ENCODE measurements at regions not wholly inside any gene's neighbourhood (a gene's known extent, or its start where the extent isn't known, plus 50 kb on each side); places are given as distances from the start of the nearest gene placed in this dataset.

GRCh38 chr10:10881117-10881813 is 136.4 kb upstream of the CELF2 start:
- TF ChIP-seq POLR2A (IDR thresholded peaks at IDR 0.05), result no peak
- TF ChIP-seq, protein P1, sequence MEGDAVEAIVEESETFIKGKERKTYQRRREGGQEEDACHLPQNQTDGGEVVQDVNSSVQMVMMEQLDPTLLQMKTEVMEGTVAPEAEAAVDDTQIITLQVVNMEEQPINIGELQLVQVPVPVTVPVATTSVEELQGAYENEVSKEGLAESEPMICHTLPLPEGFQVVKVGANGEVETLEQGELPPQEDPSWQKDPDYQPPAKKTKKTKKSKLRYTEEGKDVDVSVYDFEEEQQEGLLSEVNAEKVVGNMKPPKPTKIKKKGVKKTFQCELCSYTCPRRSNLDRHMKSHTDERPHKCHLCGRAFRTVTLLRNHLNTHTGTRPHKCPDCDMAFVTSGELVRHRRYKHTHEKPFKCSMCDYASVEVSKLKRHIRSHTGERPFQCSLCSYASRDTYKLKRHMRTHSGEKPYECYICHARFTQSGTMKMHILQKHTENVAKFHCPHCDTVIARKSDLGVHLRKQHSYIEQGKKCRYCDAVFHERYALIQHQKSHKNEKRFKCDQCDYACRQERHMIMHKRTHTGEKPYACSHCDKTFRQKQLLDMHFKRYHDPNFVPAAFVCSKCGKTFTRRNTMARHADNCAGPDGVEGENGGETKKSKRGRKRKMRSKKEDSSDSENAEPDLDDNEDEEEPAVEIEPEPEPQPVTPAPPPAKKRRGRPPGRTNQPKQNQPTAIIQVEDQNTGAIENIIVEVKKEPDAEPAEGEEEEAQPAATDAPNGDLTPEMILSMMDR (IDR thresholded peaks at IDR 0.05), result no peak
- H3K4me3 ChIP-seq (replicated peaks in 1 of 3), result no peak overlapping the region
- intact Hi-C loops (cut with DNase I), result no loop called here
- H3K9me3 ChIP-seq, result no peaks in the 10 kb centered on the region
- no peak overlapping the region for H3K27ac ChIP-seq
- no peaks in the 10 kb centered on the region for H3K4me1 ChIP-seq
- DNase-seq, result no peak
- 91 to 92% methylated on average over 6 of the region's 6 CpGs for WGBS, 2 donors
- H3K27me3 ChIP-seq, result no peaks in the 10 kb centered on the region
- H3K36me3 ChIP-seq, result no peaks in the 10 kb centered on the region

DNA sequence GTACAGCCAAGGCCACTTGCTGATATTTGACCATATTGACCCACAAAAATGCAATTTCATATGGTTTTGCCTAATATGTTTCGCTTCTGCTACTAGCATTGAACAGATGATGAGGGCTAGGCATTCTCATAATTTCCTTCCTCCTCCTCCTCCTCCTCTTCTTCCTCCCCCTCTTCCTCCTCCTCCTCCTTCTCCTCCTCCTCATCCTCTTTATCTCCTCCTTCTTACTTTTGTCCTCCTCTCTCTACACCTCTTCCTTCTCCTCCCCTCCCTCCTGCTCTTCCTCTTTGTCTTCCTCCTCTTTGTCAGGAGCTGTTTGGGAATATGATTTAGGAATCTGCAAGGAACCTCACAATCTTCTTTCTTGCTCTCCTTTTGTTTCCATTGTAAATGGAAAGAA is 133.9 kb upstream of the CELF2 start:
- H3K27me3 ChIP-seq, result no peaks in the 10 kb centered on the region
- intact Hi-C loops (cut with DNase I), result no loop called here
- TF ChIP-seq, protein P1 (IDR thresholded peaks at IDR 0.05), result no peak
- TF ChIP-seq POLR2A (IDR thresholded peaks at IDR 0.05), result no peak
- H3K9me3 ChIP-seq, result no peaks in the 10 kb centered on the region
- no peaks in the 10 kb centered on the region for H3K36me3 ChIP-seq
- no peak overlapping the region for H3K4me3 ChIP-seq (replicated peaks in 1 of 3)
- no peaks in the 10 kb centered on the region for H3K4me1 ChIP-seq
- H3K27ac ChIP-seq, result no peak overlapping the region
- 85 to 91% methylated on average over 1 of the region's 1 CpG for WGBS, 2 donors
- DNase-seq, result no peak

- WGBS, 2 donors, result 48 to 68% methylated on average over 9 of the region's 9 CpGs
- DNase-seq, result no peak
- TF ChIP-seq, protein P1 (IDR thresholded peaks at IDR 0.05), result no peak
- no peak for TF ChIP-seq POLR2A (IDR thresholded peaks at IDR 0.05)
- intact Hi-C loops (cut with DNase I), result no loop called here
- H3K27me3 ChIP-seq, result no peaks in the 10 kb centered on the region
- H3K9me3 ChIP-seq, result no peaks in the 10 kb centered on the region
- no peak overlapping the region for H3K4me3 ChIP-seq (replicated peaks in 1 of 3)
- H3K27ac ChIP-seq, result no peak overlapping the region
- no peaks in the 10 kb centered on the region for H3K36me3 ChIP-seq
- H3K4me1 ChIP-seq, result no peaks in the 10 kb centered on the region
Measured at GRCh38 chr10:10886861-10887531, 130.7 kb upstream of the CELF2 start.

GRCh38 chr10:10891124-10892082 is 126.3 kb upstream of the CELF2 start:
- intact Hi-C loops (cut with DNase I), result no loop called here
- Histone ChIP-seq H3K4me1 (no peaks in the 10 kb centered on the region), H3K27me3 (no peaks in the 10 kb centered on the region), H3K36me3 (no peaks in the 10 kb centered on the region), H3K4me3 (replicated peaks in 1 of 3) (no peak overlapping the region), H3K9me3 (no peaks in the 10 kb centered on the region), H3K27ac (no peak overlapping the region)
- TF ChIP-seq, protein P1 (IDR thresholded peaks at IDR 0.05), result no peak
- TF ChIP-seq POLR2A (IDR thresholded peaks at IDR 0.05), result no peak
- 78 to 84% methylated on average over 10 of the region's 10 CpGs for WGBS, 2 donors
- no peak for DNase-seq

Data from thyroid gland (tissue), 4 donors.